ENCODE measurements at regions not wholly inside any gene's neighbourhood (a gene's known extent, or its start where the extent isn't known, plus 50 kb on each side); places are given as distances from the start of the nearest gene placed in this dataset.

GRCh38 chr9:73371801-73372200 is 220.1 kb downstream of the ANXA1 start:
- TF ChIP-seq CTCF (conservative IDR thresholded peaks at IDR 0.05) (no peak), ZFX (IDR thresholded peaks at IDR 0.05) (no peak)

All from C4-2B (cell line).